GM18858 (cell line): ENCODE measurements at regions not wholly inside any gene's neighbourhood (a gene's known extent, or its start where the extent isn't known, plus 50 kb on each side); places are given as distances from the start of the nearest gene placed in this dataset.

Source experiments
- ATAC-seq: cut with Tn5 transposase; IDR thresholded peaks from one replicate; pipeline ENCODE4 v1.9.1; 2021; ENCODE audit not compliant: unreplicated experiment

GRCh38 chr5:30866142-30866541 lies 327.3 kb upstream of the CDH6 start:
- ATAC-seq = no peak

- ATAC-seq = no peak
Measured at GRCh38 chr5:30856242-30856641, 337.2 kb upstream of the CDH6 start.

- ATAC-seq = no peak
Measured at GRCh38 chr5:30853158-30853557, 340.3 kb upstream of the CDH6 start.

GRCh38 chr5:30850866-30851265 lies 342.6 kb upstream of the CDH6 start:
- ATAC-seq = no peak

- no peak for ATAC-seq
Measured at GRCh38 chr5:30849931-30850710, 343.4 kb upstream of the CDH6 start.

GRCh38 chr5:30846171-30846570 lies 347.3 kb upstream of the CDH6 start:
- ATAC-seq = no peak

GRCh38 chr5:30845194-30845593 lies 348.3 kb upstream of the CDH6 start:
- ATAC-seq = no peak

GRCh38 chr5:30843541-30843940 lies 349.9 kb upstream of the CDH6 start:
- ATAC-seq = no peak

GRCh38 chr5:30839956-30840355 lies 353.5 kb upstream of the CDH6 start:
- no peak for ATAC-seq

GRCh38 chr5:30838936-30839496 lies 354.5 kb upstream of the CDH6 start:
- no peak for ATAC-seq

- ATAC-seq = no peak
Measured at GRCh38 chr5:30832519-30832918, 361.0 kb upstream of the CDH6 start.

- ATAC-seq = no peak
Measured at GRCh38 chr5:30831605-30832004, 361.9 kb upstream of the CDH6 start.

GRCh38 chr5:30831123-30831522 lies 362.4 kb upstream of the CDH6 start:
- no peak for ATAC-seq

- ATAC-seq = no peak
Measured at GRCh38 chr5:30811298-30811697, 382.2 kb upstream of the CDH6 start.

- no peak for ATAC-seq
Measured at GRCh38 chr5:30809933-30810332, 383.6 kb upstream of the CDH6 start.

GRCh38 chr5:30808996-30809395 lies 384.5 kb upstream of the CDH6 start:
- ATAC-seq = no peak

- no peak for ATAC-seq
Measured at GRCh38 chr5:30804739-30805505, 388.6 kb upstream of the CDH6 start.

GRCh38 chr5:30802961-30803705 lies 390.4 kb upstream of the CDH6 start:
- ATAC-seq = no peak

GRCh38 chr5:30781643-30782042 lies 411.8 kb upstream of the CDH6 start:
- ATAC-seq = no peak

GRCh38 chr5:30768056-30768690 lies 425.3 kb upstream of the CDH6 start:
- no peak for ATAC-seq

GRCh38 chr5:30765706-30766105 lies 427.8 kb upstream of the CDH6 start:
- ATAC-seq = no peak
